HCT116 (cell line): ENCODE measurements at regions not wholly inside any gene's neighbourhood (a gene's known extent, or its start where the extent isn't known, plus 50 kb on each side); places are given as distances from the start of the nearest gene placed in this dataset.

Experiments
- ATAC-seq: fragments of 200-7000 bp; cut with Tn5 transposase; 2 replicates; pipeline ENCODE4 v1.9.1; 2020; ENCODE audit warnings: mild to moderate bottlenecking, moderate library complexity
- BruUV-seq: library from RNA; stranded (reverse); fragments of 400-500 nt; replicated peaks from 2 replicates; lab custom pipeline; 2021; lab: Mats Ljungman, UMichigan
- CTCF ChIA-PET: fragments of 300-600 bp; sonication (Branson Sonifier 250); formaldehyde crosslinking; loops from one replicate; lab custom pipeline; 2021; ENCODE audit warnings: antibody characterized with exemption; lab: Charles Lee
- POLR2A ChIA-PET: fragments of 300-600, 350-600 bp; sonication (Branson Sonifier 250); formaldehyde crosslinking; loops from one replicate; lab custom pipeline; 2021; ENCODE audit warnings: antibody characterized with exemption; lab: Charles Lee
- RAD21 ChIA-PET, 2 experiments: fragments of 300-600 bp; sonication (Branson Sonifier 250); formaldehyde crosslinking; loops; one replicate each; lab custom pipeline; 2023; ENCODE audit warnings: low total read pairs in 2 of 2; ENCODE audit not compliant: uncharacterized antibody in 2 of 2, unreplicated experiment in 2 of 2, low non-redundant PET in 1 of 2; lab: Charles Lee
- DNase-seq: peaks from one replicate; pipeline ENCODE4 v3.0.0-alpha.2; 2010; ENCODE audit warnings: low read depth, low spot score
- H2AFZ ChIP-seq: fragments of 200-600 bp; shearing (Covaris generic), sonication (generic); 2 replicates; pipeline ENCODE4 v1.6.1; 2017; ENCODE audit warnings: low read depth, mixed run types, mixed read lengths, antibody characterized with exemption, low read length; ENCODE audit not compliant: poor library complexity, severe bottlenecking
- H3K27ac ChIP-seq: 2 replicates; pipeline ENCODE4 v1.5.1; 2012; ENCODE audit warnings: low read depth, low read length
- H3K27me3 ChIP-seq: fragments of 200-600 bp; sonication (generic); 2 replicates; pipeline ENCODE4 v1.6.1; 2016; ENCODE audit warnings: mixed run types, low read length, mixed read lengths; ENCODE audit not compliant: insufficient read depth
- H3K36me3 ChIP-seq, 2 experiments: fragments of 200-500 bp in 1 of 2; fragments of 200-600 bp in 1 of 2; sonication (Bioruptor generic) in 1 of 2; sonication (generic) in 1 of 2; 2 replicates each; pipeline versions ENCODE4 v1.5.1 to v1.6.1; 2014 to 2016; ENCODE audit warnings: low read length in 2 of 2, inconsistent platforms in 1 of 2, mixed read lengths in 1 of 2, mixed run types in 1 of 2; ENCODE audit not compliant: insufficient read depth in 2 of 2, control insufficient read depth in 1 of 2
- H3K4me1 ChIP-seq, 2 experiments: fragments of 200-600 bp in 1 of 2; sonication (generic) in 1 of 2; 2 replicates each; pipeline versions ENCODE4 v1.5.1 to v1.6.1; 2012 to 2017; ENCODE audit warnings: low read length in 2 of 2, inconsistent platforms in 1 of 2, mild to moderate bottlenecking in 1 of 2, mixed read lengths in 1 of 2, mixed run types in 1 of 2, moderate library complexity in 1 of 2; ENCODE audit not compliant: insufficient read depth in 2 of 2, control insufficient read depth in 1 of 2
- H3K4me2 ChIP-seq: fragments of 200-600 bp; sonication (generic); 2 replicates; pipeline ENCODE4 v1.6.1; 2017; ENCODE audit warnings: mixed run types, low read length, mixed read lengths
- H3K4me3 ChIP-seq, 2 experiments: fragments of 200-600 bp in 1 of 2; sonication (generic) in 1 of 2; replicated peaks in 1 of 2; 2 replicates each; pipeline ENCODE4 v1.5.1; 2011 to 2016; ENCODE audit warnings: low read length in 2 of 2, control low read depth in 1 of 2, low read depth in 1 of 2, mild to moderate bottlenecking in 1 of 2, mixed read lengths in 1 of 2, mixed run types in 1 of 2
- H3K79me2 ChIP-seq: fragments of 200-600 bp; sonication (generic); 2 replicates; pipeline ENCODE4 v1.6.1; 2017; ENCODE audit warnings: mild to moderate bottlenecking, mixed run types, low read length, moderate library complexity, mixed read lengths; ENCODE audit not compliant: insufficient read depth
- H3K9ac ChIP-seq: fragments of 200-600 bp; sonication (generic); 2 replicates; pipeline ENCODE4 v1.6.1; 2016; ENCODE audit warnings: low read length, mixed read lengths
- H3K9me2 ChIP-seq: fragments of 200-600 bp; sonication (generic), shearing (Covaris generic); 2 replicates; pipeline ENCODE4 v1.6.1; 2017; ENCODE audit warnings: mixed run types, mild to moderate bottlenecking, moderate library complexity; ENCODE audit not compliant: insufficient read depth
- H3K9me3 ChIP-seq, 2 experiments: fragments of 200-500 bp in 1 of 2; fragments of 200-600 bp in 1 of 2; sonication (Bioruptor generic) in 1 of 2; sonication (generic) in 1 of 2; 2 replicates each; pipeline ENCODE4 v1.6.1; 2014 to 2017; ENCODE audit warnings: low read length in 2 of 2, mixed read lengths in 2 of 2, inconsistent platforms in 1 of 2, low read depth in 1 of 2, mild to moderate bottlenecking in 1 of 2, mixed run types in 1 of 2, moderate library complexity in 1 of 2; ENCODE audit not compliant: control insufficient read depth in 1 of 2, insufficient read depth in 1 of 2
- H4K20me1 ChIP-seq: fragments of 200-600 bp; sonication (generic), shearing (Covaris generic); 2 replicates; pipeline ENCODE4 v1.6.1; 2017; ENCODE audit warnings: mixed run types, mild to moderate bottlenecking, moderate library complexity; ENCODE audit not compliant: insufficient read depth
- CEBPB ChIP-seq: IDR thresholded peaks from 2 replicates; pipeline ENCODE4 v1.6.1; 2012; ENCODE audit warnings: low read depth
- POLR2A ChIP-seq: IDR thresholded peaks from 2 replicates; pipeline ENCODE4 v1.7.0; 2011; ENCODE audit warnings: borderline replicate concordance; ENCODE audit not compliant: insufficient read depth, insufficient read length; ENCODE audit errors: extremely low read depth
- RAD21 ChIP-seq: IDR thresholded peaks from 2 replicates; pipeline ENCODE4 v1.6.1; 2012; ENCODE audit warnings: low read depth, mild to moderate bottlenecking
- SIN3A ChIP-seq: IDR thresholded peaks from 2 replicates; pipeline ENCODE4 v1.6.1; 2012; ENCODE audit warnings: low read depth
- YY1 ChIP-seq: IDR thresholded peaks from 2 replicates; pipeline ENCODE4 v1.6.1; 2011; ENCODE audit warnings: low read length, low read depth, moderate library complexity, mild to moderate bottlenecking; ENCODE audit not compliant: insufficient replicate concordance; ENCODE audit errors: extremely low read depth
- intact Hi-C: fragments of 100-400 bp; cut with micrococcal nuclease; formaldehyde crosslinking; loops from 2 replicates; pipeline ENCODE4 v1.10.0; 2022
- TF ChIP-seq, protein P1 (sequence below): IDR thresholded peaks from 2 replicates; pipeline ENCODE4 v1.6.1; 2012; ENCODE audit warnings: low read depth
- TF ChIP-seq, protein P2 (sequence below): IDR thresholded peaks from 2 replicates; pipeline ENCODE4 v1.6.1; 2012

DNA sequence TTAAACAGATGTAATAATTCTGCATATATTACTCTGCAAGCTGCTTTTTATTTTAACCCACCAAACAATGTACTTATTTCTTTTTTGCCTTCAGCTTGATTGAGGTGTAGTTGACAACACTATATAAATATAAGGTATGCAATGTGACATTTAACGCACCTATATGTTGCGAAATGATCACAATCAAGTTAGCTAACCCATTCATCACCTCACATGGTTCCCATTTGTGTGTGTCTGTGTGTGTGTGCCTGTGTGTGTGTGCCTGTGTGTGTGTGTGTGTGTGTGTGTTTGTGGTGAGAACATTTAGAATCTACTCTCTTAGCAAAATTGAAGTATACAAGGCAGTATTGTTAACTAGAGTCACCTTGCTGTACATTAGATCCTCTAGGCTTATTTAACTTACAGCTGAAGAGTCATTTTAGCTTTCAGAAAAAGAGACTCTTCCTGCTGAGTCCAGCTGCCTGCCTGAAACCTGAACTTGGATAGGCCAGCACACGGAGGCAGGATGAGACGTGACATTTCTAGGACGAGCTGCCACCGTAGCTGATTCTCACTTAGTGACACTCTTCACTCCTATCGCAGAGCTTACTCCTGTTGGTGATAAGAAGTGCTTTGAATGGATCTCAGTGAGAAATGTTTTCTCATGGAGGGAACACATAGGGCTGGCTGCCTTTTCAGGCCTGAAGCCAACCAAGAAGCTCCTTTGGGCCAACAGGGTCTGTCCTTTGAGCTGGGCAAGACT is 126.5 kb upstream of the RIPOR2 start:
- ChIA-PET POLR2A (no interaction called here), RAD21 (no interaction called here), CTCF (no interaction called here)
- Histone ChIP-seq H3K9me2 (no peaks in the 10 kb centered on the region), H3K27ac (no peak overlapping the region), H4K20me1 (no peaks in the 10 kb centered on the region), H2AFZ (no peak overlapping the region), H3K9ac (no peak overlapping the region), H3K9me3 (no peaks in the 10 kb centered on the region), H3K4me3 (no peak overlapping the region), H3K79me2 (no peaks in the 10 kb centered on the region), H3K36me3 (no peaks in the 10 kb centered on the region), H3K4me2 (no peak overlapping the region), H3K27me3 (no peaks in the 10 kb centered on the region), H3K4me1 (no peaks in the 10 kb centered on the region)
- DNase-seq = no peak
- TF ChIP-seq CEBPB (no peak), SIN3A (no peak), POLR2A (no peak), YY1 (no peak), RAD21 (no peak)
- TF ChIP-seq, protein P1, sequence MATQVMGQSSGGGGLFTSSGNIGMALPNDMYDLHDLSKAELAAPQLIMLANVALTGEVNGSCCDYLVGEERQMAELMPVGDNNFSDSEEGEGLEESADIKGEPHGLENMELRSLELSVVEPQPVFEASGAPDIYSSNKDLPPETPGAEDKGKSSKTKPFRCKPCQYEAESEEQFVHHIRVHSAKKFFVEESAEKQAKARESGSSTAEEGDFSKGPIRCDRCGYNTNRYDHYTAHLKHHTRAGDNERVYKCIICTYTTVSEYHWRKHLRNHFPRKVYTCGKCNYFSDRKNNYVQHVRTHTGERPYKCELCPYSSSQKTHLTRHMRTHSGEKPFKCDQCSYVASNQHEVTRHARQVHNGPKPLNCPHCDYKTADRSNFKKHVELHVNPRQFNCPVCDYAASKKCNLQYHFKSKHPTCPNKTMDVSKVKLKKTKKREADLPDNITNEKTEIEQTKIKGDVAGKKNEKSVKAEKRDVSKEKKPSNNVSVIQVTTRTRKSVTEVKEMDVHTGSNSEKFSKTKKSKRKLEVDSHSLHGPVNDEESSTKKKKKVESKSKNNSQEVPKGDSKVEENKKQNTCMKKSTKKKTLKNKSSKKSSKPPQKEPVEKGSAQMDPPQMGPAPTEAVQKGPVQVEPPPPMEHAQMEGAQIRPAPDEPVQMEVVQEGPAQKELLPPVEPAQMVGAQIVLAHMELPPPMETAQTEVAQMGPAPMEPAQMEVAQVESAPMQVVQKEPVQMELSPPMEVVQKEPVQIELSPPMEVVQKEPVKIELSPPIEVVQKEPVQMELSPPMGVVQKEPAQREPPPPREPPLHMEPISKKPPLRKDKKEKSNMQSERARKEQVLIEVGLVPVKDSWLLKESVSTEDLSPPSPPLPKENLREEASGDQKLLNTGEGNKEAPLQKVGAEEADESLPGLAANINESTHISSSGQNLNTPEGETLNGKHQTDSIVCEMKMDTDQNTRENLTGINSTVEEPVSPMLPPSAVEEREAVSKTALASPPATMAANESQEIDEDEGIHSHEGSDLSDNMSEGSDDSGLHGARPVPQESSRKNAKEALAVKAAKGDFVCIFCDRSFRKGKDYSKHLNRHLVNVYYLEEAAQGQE = no peak
- TF ChIP-seq, protein P2, sequence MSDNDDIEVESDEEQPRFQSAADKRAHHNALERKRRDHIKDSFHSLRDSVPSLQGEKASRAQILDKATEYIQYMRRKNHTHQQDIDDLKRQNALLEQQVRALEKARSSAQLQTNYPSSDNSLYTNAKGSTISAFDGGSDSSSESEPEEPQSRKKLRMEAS = no peak
- no TSS peak for BruUV-seq
- intact Hi-C loops = no loop called here
- no peak for ATAC-seq
